ENCODE measurements at regions not wholly inside any gene's neighbourhood (a gene's known extent, or its start where the extent isn't known, plus 50 kb on each side); places are given as distances from the start of the nearest gene placed in this dataset.
"Not testable (repeated sequence)": the region's sequence is repeated elsewhere in the genome, so short reads cannot be mapped to it uniquely, and the experiment has no call there.

GRCh38 chr6:56875523-56875922 lies 79.4 kb upstream of the BEND6 start:
- no peak overlapping the region for H3K4me2 ChIP-seq (ENCODE audit: control insufficient read depth, extremely low read depth, insufficient read depth, low read depth, low read length)
- no peaks in the 10 kb centered on the region for H3K4me1 ChIP-seq (ENCODE audit: control insufficient read depth, extremely low read depth, insufficient read depth, low read length)
- no peaks in the 10 kb centered on the region for H3K9me3 ChIP-seq (ENCODE audit: control insufficient read depth, low read depth, low read length)
- H3K4me3 ChIP-seq (ENCODE audit: control insufficient read depth in 2 of 3, extremely low read depth in 1 of 3, insufficient read depth in 2 of 3, low read depth in 1 of 3, low read length in 3 of 3) = no peak overlapping the region
- DNase-seq (ENCODE audit: low read depth, low spot score) (no peak), FAIRE-seq (no peak)
- H3K9me1 ChIP-seq (ENCODE audit: control insufficient read depth, extremely low read depth, insufficient read depth, low read length) = no peaks in the 10 kb centered on the region
- no peak overlapping the region for H2AFZ ChIP-seq (ENCODE audit: control insufficient read depth, low read length)
- dilution Hi-C loops (cut with MboI; ENCODE audit: extremely low pct_ligation_motif_present, low sequenced_read_pairs) = no loop called here
- TF ChIP-seq EZH2 (IDR thresholded peaks at IDR 0.05; ENCODE audit: low read length) = no peak
- TF ChIP-seq CTCF (optimal IDR thresholded peaks at IDR 0.05 in 1 of 3, IDR thresholded peaks at IDR 0.05 in 1 of 3, conservative IDR thresholded peaks at IDR 0.05 in 1 of 3; ENCODE audit: extremely low read depth in 1 of 3, insufficient read depth in 2 of 3, low read length in 3 of 3) = no peak
- H3K27me3 ChIP-seq (ENCODE audit: control insufficient read depth, extremely low read depth, insufficient read depth, low read length) = no peaks in the 10 kb centered on the region
- no peaks in the 10 kb centered on the region for H3K36me3 ChIP-seq (ENCODE audit: control insufficient read depth in 2 of 2, extremely low read depth in 1 of 2, insufficient read depth in 2 of 2, low read length in 2 of 2)
- no peak overlapping the region for H3K9ac ChIP-seq (ENCODE audit: control insufficient read depth, extremely low read depth, insufficient read depth, low read length)
- H3K27ac ChIP-seq (ENCODE audit: control insufficient read depth, insufficient read depth, low read length) = no peak overlapping the region
- H3K79me2 ChIP-seq (ENCODE audit: control insufficient read depth, insufficient read depth, low read length) = no peaks in the 10 kb centered on the region
- no peaks in the 10 kb centered on the region for H4K20me1 ChIP-seq (ENCODE audit: control insufficient read depth, extremely low read depth, insufficient read depth, low read length)

GRCh38 chr6:56874328-56874727 lies 80.6 kb upstream of the BEND6 start:
- no peaks in the 10 kb centered on the region for H3K4me1 ChIP-seq (ENCODE audit: control insufficient read depth, extremely low read depth, insufficient read depth, low read length)
- dilution Hi-C loops (cut with MboI; ENCODE audit: extremely low pct_ligation_motif_present, low sequenced_read_pairs) = no loop called here
- H3K9me1 ChIP-seq (ENCODE audit: control insufficient read depth, extremely low read depth, insufficient read depth, low read length) = no peaks in the 10 kb centered on the region
- no peaks in the 10 kb centered on the region for H3K36me3 ChIP-seq (ENCODE audit: control insufficient read depth in 2 of 2, extremely low read depth in 1 of 2, insufficient read depth in 2 of 2, low read length in 2 of 2)
- H3K27me3 ChIP-seq (ENCODE audit: control insufficient read depth, extremely low read depth, insufficient read depth, low read length) = no peaks in the 10 kb centered on the region
- H3K79me2 ChIP-seq (ENCODE audit: control insufficient read depth, insufficient read depth, low read length) = no peaks in the 10 kb centered on the region
- no peak overlapping the region for H2AFZ ChIP-seq (ENCODE audit: control insufficient read depth, low read length)
- TF ChIP-seq EZH2 (IDR thresholded peaks at IDR 0.05; ENCODE audit: low read length) (no peak), CTCF (optimal IDR thresholded peaks at IDR 0.05 in 1 of 3, IDR thresholded peaks at IDR 0.05 in 1 of 3, conservative IDR thresholded peaks at IDR 0.05 in 1 of 3; ENCODE audit: extremely low read depth in 1 of 3, insufficient read depth in 2 of 3, low read length in 3 of 3) (no peak)
- no peak overlapping the region for H3K4me2 ChIP-seq (ENCODE audit: control insufficient read depth, extremely low read depth, insufficient read depth, low read depth, low read length)
- no peaks in the 10 kb centered on the region for H4K20me1 ChIP-seq (ENCODE audit: control insufficient read depth, extremely low read depth, insufficient read depth, low read length)
- H3K4me3 ChIP-seq (ENCODE audit: control insufficient read depth in 2 of 3, extremely low read depth in 1 of 3, insufficient read depth in 2 of 3, low read depth in 1 of 3, low read length in 3 of 3) = no peak overlapping the region
- no peaks in the 10 kb centered on the region for H3K9me3 ChIP-seq (ENCODE audit: control insufficient read depth, low read depth, low read length)
- DNase-seq (ENCODE audit: low read depth, low spot score) (no peak), FAIRE-seq (no peak)
- H3K9ac ChIP-seq (ENCODE audit: control insufficient read depth, extremely low read depth, insufficient read depth, low read length) = no peak overlapping the region
- H3K27ac ChIP-seq (ENCODE audit: control insufficient read depth, insufficient read depth, low read length) = no peak overlapping the region

GRCh38 chr6:56870053-56870452 lies 84.9 kb upstream of the BEND6 start:
- H3K36me3 ChIP-seq (ENCODE audit: control insufficient read depth in 2 of 2, extremely low read depth in 1 of 2, insufficient read depth in 2 of 2, low read length in 2 of 2); H3K4me3 ChIP-seq (ENCODE audit: control insufficient read depth in 2 of 3, extremely low read depth in 1 of 3, insufficient read depth in 2 of 3, low read depth in 1 of 3, low read length in 3 of 3); H3K4me2 ChIP-seq (ENCODE audit: control insufficient read depth, extremely low read depth, insufficient read depth, low read depth, low read length); H3K9ac ChIP-seq (ENCODE audit: control insufficient read depth, extremely low read depth, insufficient read depth, low read length); FAIRE-seq; H3K9me3 ChIP-seq (ENCODE audit: control insufficient read depth, low read depth, low read length); H3K9me1 ChIP-seq (ENCODE audit: control insufficient read depth, extremely low read depth, insufficient read depth, low read length); H3K27ac ChIP-seq (ENCODE audit: control insufficient read depth, insufficient read depth, low read length); DNase-seq (ENCODE audit: low read depth, low spot score); H2AFZ ChIP-seq (ENCODE audit: control insufficient read depth, low read length); H3K79me2 ChIP-seq (ENCODE audit: control insufficient read depth, insufficient read depth, low read length); dilution Hi-C loops (cut with MboI; ENCODE audit: extremely low pct_ligation_motif_present, low sequenced_read_pairs); H3K27me3 ChIP-seq (ENCODE audit: control insufficient read depth, extremely low read depth, insufficient read depth, low read length); H4K20me1 ChIP-seq (ENCODE audit: control insufficient read depth, extremely low read depth, insufficient read depth, low read length): not testable (repeated sequence)
- H3K4me1 ChIP-seq (ENCODE audit: control insufficient read depth, extremely low read depth, insufficient read depth, low read length) = peaks cover 12% of the 10 kb centered on the region
